GM19193 (cell line): ENCODE measurements at regions not wholly inside any gene's neighbourhood (a gene's known extent, or its start where the extent isn't known, plus 50 kb on each side); places are given as distances from the start of the nearest gene placed in this dataset.

Experiments used
- POLR2A ChIP-seq: IDR thresholded peaks from 4 replicates; pipeline ENCODE4 v1.6.1; 2011; ENCODE audit not compliant: insufficient read depth, insufficient read length; ENCODE audit errors: extremely low read depth

GRCh38 chr11:42526426-42526825 lies 785.4 kb upstream of the API5 start:
- no peak for TF ChIP-seq POLR2A

- no peak for TF ChIP-seq POLR2A
Observed at GRCh38 chr11:42528471-42528870, 783.3 kb upstream of the API5 start.

- TF ChIP-seq POLR2A, result no peak
Observed at GRCh38 chr11:42528911-42529310, 782.9 kb upstream of the API5 start.

- no peak for TF ChIP-seq POLR2A
Observed at GRCh38 chr11:42536611-42537360, 775.0 kb upstream of the API5 start.

GRCh38 chr11:42542336-42542735 lies 769.5 kb upstream of the API5 start:
- TF ChIP-seq POLR2A, result no peak

GRCh38 chr11:42543844-42544419 lies 767.9 kb upstream of the API5 start:
- TF ChIP-seq POLR2A, result no peak

GRCh38 chr11:42544726-42545125 lies 767.1 kb upstream of the API5 start:
- TF ChIP-seq POLR2A, result no peak

GRCh38 chr11:42545954-42546353 lies 765.8 kb upstream of the API5 start:
- TF ChIP-seq POLR2A, result no peak

GRCh38 chr11:42552786-42553185 lies 759.0 kb upstream of the API5 start:
- TF ChIP-seq POLR2A, result no peak

GRCh38 chr11:42555190-42555589 lies 756.6 kb upstream of the API5 start:
- TF ChIP-seq POLR2A, result no peak

GRCh38 chr11:42571131-42571877 lies 740.5 kb upstream of the API5 start:
- no peak for TF ChIP-seq POLR2A

- no peak for TF ChIP-seq POLR2A
Observed at GRCh38 chr11:42571878-42572610, 739.8 kb upstream of the API5 start.

- no peak for TF ChIP-seq POLR2A
Observed at GRCh38 chr11:42576318-42576717, 735.5 kb upstream of the API5 start.

GRCh38 chr11:42589286-42589685 lies 722.5 kb upstream of the API5 start:
- TF ChIP-seq POLR2A, result no peak

- no peak for TF ChIP-seq POLR2A
Observed at GRCh38 chr11:42591841-42592240, 720.0 kb upstream of the API5 start.
